ENCODE measurements at regions not wholly inside any gene's neighbourhood (a gene's known extent, or its start where the extent isn't known, plus 50 kb on each side); places are given as distances from the start of the nearest gene placed in this dataset.

- H3K27ac Mint-ChIP-seq (ENCODE audit: unreplicated experiment), result no peak overlapping the region
- H3K9me3 Mint-ChIP-seq (ENCODE audit: low read depth, unreplicated experiment), result no peaks in the 10 kb centered on the region
- no peak overlapping the region for H3K4me3 Mint-ChIP-seq (ENCODE audit: low read depth, unreplicated experiment)
- BruUV-seq (replicated peaks), result no TSS peak
- no peaks in the 10 kb centered on the region for H3K36me3 Mint-ChIP-seq (ENCODE audit: insufficient read depth, unreplicated experiment)
- intact Hi-C loops (cut with micrococcal nuclease; ENCODE audit: unreplicated experiment), result no loop called here
- no peaks in the 10 kb centered on the region for H3K4me1 Mint-ChIP-seq (ENCODE audit: low read depth, unreplicated experiment)
- no peaks in the 10 kb centered on the region for H3K27me3 Mint-ChIP-seq (ENCODE audit: unreplicated experiment)
- TF ChIP-seq, protein P1, sequence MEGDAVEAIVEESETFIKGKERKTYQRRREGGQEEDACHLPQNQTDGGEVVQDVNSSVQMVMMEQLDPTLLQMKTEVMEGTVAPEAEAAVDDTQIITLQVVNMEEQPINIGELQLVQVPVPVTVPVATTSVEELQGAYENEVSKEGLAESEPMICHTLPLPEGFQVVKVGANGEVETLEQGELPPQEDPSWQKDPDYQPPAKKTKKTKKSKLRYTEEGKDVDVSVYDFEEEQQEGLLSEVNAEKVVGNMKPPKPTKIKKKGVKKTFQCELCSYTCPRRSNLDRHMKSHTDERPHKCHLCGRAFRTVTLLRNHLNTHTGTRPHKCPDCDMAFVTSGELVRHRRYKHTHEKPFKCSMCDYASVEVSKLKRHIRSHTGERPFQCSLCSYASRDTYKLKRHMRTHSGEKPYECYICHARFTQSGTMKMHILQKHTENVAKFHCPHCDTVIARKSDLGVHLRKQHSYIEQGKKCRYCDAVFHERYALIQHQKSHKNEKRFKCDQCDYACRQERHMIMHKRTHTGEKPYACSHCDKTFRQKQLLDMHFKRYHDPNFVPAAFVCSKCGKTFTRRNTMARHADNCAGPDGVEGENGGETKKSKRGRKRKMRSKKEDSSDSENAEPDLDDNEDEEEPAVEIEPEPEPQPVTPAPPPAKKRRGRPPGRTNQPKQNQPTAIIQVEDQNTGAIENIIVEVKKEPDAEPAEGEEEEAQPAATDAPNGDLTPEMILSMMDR (IDR thresholded peaks at IDR 0.05; ENCODE audit: unreplicated experiment), result no peak
- CTCF ChIA-PET, result no interaction called here
- no peak for DNase-seq
Measured at GRCh38 chr3:117647435-117647834, 937.9 kb downstream of the TUSC7 start.

GRCh38 chr3:117651246-117651645, 941.7 kb downstream of the TUSC7 start:
- H3K27ac Mint-ChIP-seq (ENCODE audit: unreplicated experiment), result no peak overlapping the region
- no peaks in the 10 kb centered on the region for H3K36me3 Mint-ChIP-seq (ENCODE audit: insufficient read depth, unreplicated experiment)
- TF ChIP-seq, protein P1 (IDR thresholded peaks at IDR 0.05; ENCODE audit: unreplicated experiment), result no peak
- no peak for DNase-seq
- intact Hi-C loops (cut with micrococcal nuclease; ENCODE audit: unreplicated experiment), result no loop called here
- no peaks in the 10 kb centered on the region for H3K27me3 Mint-ChIP-seq (ENCODE audit: unreplicated experiment)
- CTCF ChIA-PET, result no interaction called here
- no peaks in the 10 kb centered on the region for H3K4me1 Mint-ChIP-seq (ENCODE audit: low read depth, unreplicated experiment)
- no peaks in the 10 kb centered on the region for H3K9me3 Mint-ChIP-seq (ENCODE audit: low read depth, unreplicated experiment)
- BruUV-seq (replicated peaks), result no TSS peak
- no peak overlapping the region for H3K4me3 Mint-ChIP-seq (ENCODE audit: low read depth, unreplicated experiment)

- TF ChIP-seq, protein P1 (IDR thresholded peaks at IDR 0.05; ENCODE audit: unreplicated experiment), result no peak
- no peak overlapping the region for H3K27ac Mint-ChIP-seq (ENCODE audit: unreplicated experiment)
- H3K27me3 Mint-ChIP-seq (ENCODE audit: unreplicated experiment), result no peaks in the 10 kb centered on the region
- peaks cover 6% of the 10 kb centered on the region for H3K4me1 Mint-ChIP-seq (ENCODE audit: low read depth, unreplicated experiment)
- DNase-seq, result no peak
- CTCF ChIA-PET, result interaction anchor here (0.6 kb wide), 1 partner anchor 12 kb away, joined by 3 read pairs; no protein-coding TSS in a partner anchor
- no TSS peak for BruUV-seq (replicated peaks)
- no peak overlapping the region for H3K4me3 Mint-ChIP-seq (ENCODE audit: low read depth, unreplicated experiment)
- H3K9me3 Mint-ChIP-seq (ENCODE audit: low read depth, unreplicated experiment), result no peaks in the 10 kb centered on the region
- intact Hi-C loops (cut with micrococcal nuclease; ENCODE audit: unreplicated experiment), result no loop called here
- no peaks in the 10 kb centered on the region for H3K36me3 Mint-ChIP-seq (ENCODE audit: insufficient read depth, unreplicated experiment)
Measured at GRCh38 chr3:117656391-117656790, 946.8 kb downstream of the TUSC7 start.

GRCh38 chr3:117657278-117657677, 947.7 kb downstream of the TUSC7 start:
- CTCF ChIA-PET, result no interaction called here
- no TSS peak for BruUV-seq (replicated peaks)
- no peaks in the 10 kb centered on the region for H3K9me3 Mint-ChIP-seq (ENCODE audit: low read depth, unreplicated experiment)

More at GRCh38 chr3:117657278-117657677, 947.7 kb downstream of the TUSC7 start:
- H3K4me1 Mint-ChIP-seq (ENCODE audit: low read depth, unreplicated experiment), result peaks cover 10% of the 10 kb centered on the region
- H3K27me3 Mint-ChIP-seq (ENCODE audit: unreplicated experiment), result no peaks in the 10 kb centered on the region
- intact Hi-C loops (cut with micrococcal nuclease; ENCODE audit: unreplicated experiment), result no loop called here
- H3K4me3 Mint-ChIP-seq (ENCODE audit: low read depth, unreplicated experiment), result no peak overlapping the region
- TF ChIP-seq, protein P1 (IDR thresholded peaks at IDR 0.05; ENCODE audit: unreplicated experiment), result no peak
- H3K27ac Mint-ChIP-seq (ENCODE audit: unreplicated experiment), result no peak overlapping the region
- no peaks in the 10 kb centered on the region for H3K36me3 Mint-ChIP-seq (ENCODE audit: insufficient read depth, unreplicated experiment)
- no peak for DNase-seq
